Vagina (tissue), 2 donors: ENCODE measurements at regions not wholly inside any gene's neighbourhood (a gene's known extent, or its start where the extent isn't known, plus 50 kb on each side); places are given as distances from the start of the nearest gene placed in this dataset.

Experiments
- CTCF ChIP-seq, 3 experiments: fragments of 450-650 bp in 2 of 3; fragments of 200-600 bp in 1 of 3; sonication (generic) in 1 of 3; IDR thresholded peaks; one replicate each; pipeline ENCODE4 v1.5.1; 2017 to 2019; ENCODE audit warnings: antibody characterized with exemption in 3 of 3, mild to moderate bottlenecking in 2 of 3, moderate library complexity in 2 of 3
- POLR2AphosphoS5 ChIP-seq, 2 donors: sonication (generic); formaldehyde crosslinking; IDR thresholded peaks; one replicate each; pipeline ENCODE4 v1.9.0; 2017; ENCODE audit warnings: antibody characterized with exemption in 2 of 2, mild to moderate bottlenecking in 2 of 2, low read depth in 1 of 2; ENCODE audit not compliant: insufficient read depth in 1 of 2

GRCh38 chr11:128116885-128117284 is 470.5 kb downstream of the ETS1 start:
- TF ChIP-seq CTCF (IDR thresholded peaks at IDR 0.05) (no peak), POLR2AphosphoS5 (IDR thresholded peaks at IDR 0.05; ENCODE audit: insufficient read depth in 1 of 2, low read depth in 1 of 2) (no peak)
